ENCODE measurements at regions not wholly inside any gene's neighbourhood (a gene's known extent, or its start where the extent isn't known, plus 50 kb on each side); places are given as distances from the start of the nearest gene placed in this dataset.
"Not testable (repeated sequence)": the region's sequence is repeated elsewhere in the genome, so short reads cannot be mapped to it uniquely, and the experiment has no call there.

DNA sequence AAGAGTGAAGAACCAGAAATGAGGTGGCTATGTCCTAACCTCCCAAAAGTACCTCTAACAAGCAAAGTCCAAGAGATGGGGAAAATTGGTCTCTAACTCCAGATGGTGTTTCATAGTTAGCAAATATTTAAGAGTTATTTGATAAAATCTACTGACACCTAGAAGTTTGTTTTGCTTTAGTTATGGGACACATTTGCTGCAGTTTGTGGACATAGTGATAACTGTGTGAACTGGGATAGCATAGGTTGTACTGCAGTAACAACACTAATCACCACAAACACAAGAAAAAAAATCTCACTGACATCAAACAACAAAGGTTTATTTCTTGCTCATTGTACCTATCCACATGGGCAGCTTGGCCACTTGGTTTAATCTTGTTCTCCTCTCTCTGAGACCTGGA lies 965.0 kb upstream of the SPRY2 start:
- DNase-seq, result no peak

DNA sequence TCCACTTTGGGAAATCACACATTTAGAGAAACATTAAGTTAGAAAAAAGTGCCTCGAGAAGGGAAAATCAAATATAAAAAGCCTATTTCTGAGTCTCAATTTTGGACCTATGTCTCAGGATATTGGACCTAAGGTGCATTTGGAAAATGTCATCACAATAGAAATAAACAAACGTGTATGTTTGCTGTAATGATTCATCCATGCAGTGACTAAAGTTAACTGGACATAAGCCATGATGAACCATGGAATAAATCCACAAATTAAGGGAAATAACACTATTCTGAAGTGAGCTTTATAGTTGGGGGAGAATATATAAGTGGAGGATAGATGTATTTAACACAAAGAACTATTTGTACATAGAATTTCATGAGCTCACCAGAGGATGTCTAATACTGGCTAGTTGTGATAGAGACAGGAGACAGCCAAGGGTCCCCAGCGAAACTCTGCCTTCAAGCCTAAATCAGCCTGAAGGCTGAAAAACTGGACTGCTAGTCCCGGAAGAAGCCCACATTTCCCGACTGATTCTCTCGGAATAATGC lies 963.3 kb upstream of the SPRY2 start:
- no peak for DNase-seq

DNA sequence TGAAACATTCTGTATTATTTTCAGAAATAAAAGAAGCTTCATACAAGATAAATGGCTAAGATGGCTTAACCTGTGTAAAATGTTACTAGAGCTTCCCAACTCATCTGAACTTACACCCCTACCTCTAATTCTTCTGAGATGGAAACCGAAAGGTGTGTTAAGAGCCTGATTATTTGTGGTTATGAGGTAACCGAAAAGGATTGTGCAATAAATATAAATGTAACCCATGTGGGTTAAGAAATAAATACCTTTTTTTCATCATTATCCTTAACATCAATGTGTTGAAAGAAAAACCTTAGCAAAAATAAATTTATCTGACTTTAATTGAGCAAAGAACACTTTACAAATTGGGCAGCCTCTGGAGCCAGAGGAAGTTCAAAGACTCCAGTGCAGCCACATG lies 961.8 kb upstream of the SPRY2 start:
- no peak for DNase-seq

DNA sequence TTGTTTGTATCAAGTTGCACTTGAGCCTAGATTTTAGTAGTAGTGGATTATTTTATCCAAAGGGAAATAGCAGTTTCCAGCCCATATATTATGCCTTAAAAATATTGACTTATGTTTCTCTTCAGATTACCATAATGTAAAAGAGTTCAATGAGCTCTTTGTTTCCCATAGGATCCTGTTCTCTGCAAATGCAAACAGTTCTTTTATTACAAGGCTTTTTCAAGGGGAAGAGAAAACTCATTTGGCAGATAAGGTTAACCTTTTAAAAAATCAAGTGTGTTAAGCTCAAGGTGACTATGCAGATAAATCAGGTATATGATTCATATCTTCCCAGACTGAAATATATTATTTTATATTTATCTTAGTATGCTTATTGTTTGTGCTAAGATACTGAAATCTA lies 961.2 kb upstream of the SPRY2 start:
- DNase-seq, result no peak

DNA sequence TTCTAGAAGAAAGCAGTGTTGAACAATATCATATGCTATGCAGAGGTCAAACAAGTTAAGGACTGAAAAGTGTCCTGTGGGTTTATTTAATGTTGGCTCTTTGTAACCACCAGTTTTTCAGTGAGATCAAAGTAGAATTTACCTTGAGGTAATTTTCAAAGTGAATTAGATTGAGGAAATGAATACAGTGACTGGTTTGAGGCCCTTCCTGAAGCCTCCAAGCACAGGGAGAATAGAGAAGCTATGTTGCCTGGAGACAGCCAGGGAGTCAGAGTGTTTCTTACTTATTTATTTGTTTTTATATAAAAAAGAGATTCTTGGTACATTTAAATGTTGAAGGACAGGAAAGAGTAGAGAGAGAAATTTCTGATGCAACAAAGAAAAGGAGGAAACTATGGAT lies 954.3 kb upstream of the SPRY2 start:
- DNase-seq, result no peak

DNA sequence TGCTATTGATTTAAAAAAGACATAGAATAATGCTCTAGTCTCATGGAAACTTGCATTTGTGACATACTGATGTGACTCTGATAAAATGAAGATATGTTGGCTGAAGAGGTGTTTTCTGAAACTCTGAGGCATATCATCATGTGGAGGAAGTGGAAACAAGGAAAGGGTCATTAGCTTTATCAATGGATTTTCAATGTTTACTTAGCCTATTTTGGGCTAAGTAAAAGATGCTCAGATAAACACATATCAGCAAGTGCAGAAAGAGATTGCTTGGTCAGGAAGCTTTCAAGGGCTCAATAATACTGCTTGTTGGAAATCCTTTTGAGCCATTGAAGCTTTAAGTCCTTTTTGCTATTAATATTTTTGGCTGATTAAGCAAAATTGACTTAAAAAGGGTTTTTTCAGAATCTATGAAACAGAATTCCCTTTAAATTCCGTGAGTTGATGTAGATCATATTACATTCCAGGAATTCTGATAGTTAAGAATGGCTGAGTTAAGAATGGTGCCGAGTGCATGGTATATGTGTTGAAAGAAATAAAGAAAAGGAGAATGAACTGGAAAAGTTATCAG lies 952.8 kb upstream of the SPRY2 start:
- DNase-seq, result no peak

DNA sequence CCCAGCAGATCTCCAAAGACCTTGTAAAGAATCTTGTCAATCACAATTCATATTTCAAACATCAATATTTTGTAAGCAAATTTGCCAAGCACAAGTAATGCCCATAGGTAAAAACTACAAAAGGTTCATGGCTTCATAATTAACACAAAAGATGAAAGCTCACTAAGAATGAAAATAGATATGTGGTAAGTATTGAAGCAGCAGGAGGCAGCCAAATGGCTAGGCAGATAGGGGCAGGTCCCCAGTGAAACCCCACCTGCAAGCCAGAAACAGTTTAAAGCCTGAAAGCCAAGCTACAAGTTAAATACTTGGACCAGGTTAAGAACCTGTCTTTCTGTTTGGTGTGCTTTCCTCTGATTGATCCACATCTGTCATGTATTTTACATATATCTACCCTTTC lies 942.6 kb upstream of the SPRY2 start:
- no peak for DNase-seq

DNA sequence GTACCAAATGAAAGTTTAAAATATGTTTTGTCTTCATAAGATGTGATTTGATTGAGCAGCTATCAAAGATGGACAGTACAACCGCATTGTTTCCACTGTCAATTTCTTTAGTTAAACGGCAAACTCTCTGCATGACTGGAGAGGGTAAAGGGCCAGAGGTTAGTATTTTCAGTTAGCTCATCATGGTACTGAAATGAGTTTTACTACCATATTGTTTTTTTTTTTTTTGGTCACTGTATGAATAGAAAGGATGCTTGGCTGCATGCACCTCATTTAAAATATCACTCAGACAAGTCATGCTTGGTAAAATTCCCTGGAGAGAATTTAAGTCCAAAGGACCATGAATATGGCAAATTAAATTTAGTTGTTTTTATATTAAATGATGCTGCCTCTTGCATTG lies 942.1 kb upstream of the SPRY2 start:
- DNase-seq, result no peak

DNA sequence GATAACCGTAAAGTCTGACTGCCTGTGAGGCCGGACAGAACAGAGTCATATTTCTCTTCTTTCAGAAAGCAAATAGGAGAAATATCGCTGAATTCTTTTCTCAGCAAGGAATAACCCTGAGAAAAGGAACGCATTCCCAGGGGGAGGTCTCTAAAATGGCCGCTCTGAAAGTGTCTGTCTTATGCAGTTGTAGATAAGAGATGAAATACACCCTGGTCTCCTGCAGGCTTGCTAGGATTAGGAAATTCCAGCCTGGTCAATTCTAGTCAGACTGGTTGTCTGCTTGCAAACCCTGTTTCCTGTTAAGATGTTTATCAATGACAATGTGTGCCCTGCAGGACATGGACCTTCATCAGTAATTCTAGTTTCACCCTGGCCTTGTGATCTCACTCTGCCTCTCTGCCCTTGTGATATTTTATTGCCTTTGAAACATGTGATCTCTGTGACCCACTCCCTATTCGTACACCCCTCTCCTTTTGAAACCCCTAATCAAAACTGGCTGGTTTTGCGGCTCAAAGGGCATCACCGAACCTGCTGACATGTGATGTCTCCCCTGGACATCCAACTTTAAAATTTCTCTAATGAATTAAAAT lies 934.8 kb upstream of the SPRY2 start:
- no peak for DNase-seq

DNA sequence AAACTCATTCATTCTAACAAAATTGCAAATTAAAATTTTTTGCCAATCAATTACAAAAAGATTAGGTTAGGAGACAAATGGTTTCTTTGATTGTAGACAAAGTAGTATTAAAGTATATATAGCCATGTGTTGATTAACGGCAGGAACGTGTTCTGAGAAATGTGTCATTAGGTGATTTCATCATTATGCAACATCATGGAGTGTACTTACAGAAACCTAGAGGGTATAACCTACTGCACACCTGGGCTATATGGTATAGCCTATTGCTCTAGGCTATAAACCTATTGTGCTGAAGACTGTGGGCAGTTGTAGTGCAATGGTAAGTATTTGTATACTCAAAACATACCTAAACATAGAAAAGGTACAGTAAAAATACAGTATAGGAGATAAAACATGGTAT lies 906.8 kb upstream of the SPRY2 start:
- no peak for DNase-seq

DNA sequence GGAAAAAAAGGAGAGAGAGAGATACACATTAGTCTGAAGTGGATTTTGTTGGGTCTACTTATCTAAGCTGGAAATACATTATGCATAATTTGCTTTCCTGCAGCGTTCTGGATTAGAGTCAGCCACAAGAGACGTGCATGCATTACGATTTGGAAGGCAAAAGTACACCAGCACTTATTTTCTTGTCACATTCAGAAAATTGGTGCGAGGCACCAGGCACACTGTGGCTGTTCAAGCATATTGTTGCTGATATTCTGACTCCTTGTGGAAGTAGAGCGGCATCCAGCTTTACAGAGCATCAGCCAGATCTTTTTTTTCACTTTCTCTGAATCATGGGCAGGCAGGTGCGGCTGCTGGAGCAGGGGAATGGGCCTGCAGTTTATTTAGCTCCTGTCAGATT lies 905.6 kb upstream of the SPRY2 start:
- DNase-seq, result no peak

DNA sequence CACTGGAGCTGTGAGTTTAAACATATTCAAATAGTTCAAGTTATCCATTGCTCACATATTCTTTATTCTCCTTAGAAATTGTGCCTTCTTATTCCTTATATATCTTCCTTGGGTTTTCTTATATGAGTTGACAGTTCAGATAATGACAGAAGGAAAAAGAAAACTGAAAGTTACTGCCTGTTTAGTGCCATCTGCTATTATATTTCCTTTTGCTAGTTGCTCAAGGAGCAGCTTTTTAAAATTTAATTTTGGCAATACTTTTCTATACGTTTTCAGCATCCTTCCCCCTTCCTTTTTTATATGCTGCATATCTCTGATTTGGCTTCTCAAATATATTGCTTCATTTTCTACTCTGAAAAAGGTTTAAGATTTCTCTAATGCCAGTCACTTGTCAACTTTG lies 903.1 kb upstream of the SPRY2 start:
- no peak for DNase-seq

DNA sequence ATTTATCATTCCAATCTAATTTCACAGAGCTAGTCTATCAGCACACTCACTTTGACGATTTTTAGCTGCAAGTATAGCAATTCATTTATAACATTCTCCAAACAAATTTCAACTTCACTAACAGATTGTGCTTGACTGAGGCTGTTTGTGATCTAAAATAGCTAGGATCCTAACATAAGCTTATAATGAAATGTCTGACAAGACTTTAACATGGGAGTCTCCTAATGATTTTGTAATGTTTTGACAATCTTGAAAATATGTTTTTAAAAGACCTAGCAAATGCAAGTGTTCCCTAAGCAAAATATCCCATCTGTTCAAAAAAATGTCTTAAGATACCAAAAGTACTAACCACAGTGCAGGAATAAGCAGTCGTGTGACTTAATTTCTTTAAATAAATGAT lies 889.5 kb upstream of the SPRY2 start:
- no peak for DNase-seq

DNA sequence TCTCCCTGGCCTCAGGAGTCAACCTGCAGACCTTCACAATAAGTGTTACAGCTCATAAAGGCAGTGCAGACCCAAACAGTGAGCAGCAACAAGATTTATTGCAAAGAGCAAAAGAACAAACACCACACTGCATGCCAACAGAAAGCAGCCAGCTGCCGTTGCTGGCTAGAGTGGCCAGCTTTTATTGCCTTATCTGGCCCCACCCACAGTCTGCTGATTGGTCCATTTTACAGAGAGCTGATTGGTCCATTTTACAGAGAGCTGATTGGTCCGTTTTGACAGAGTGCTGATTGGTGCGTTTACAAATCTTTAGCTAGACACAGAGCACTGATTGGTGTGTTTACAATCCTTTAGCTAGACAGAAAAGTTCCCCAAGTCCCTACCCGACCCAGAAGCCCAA lies 885.9 kb upstream of the SPRY2 start:
- DNase-seq, result not testable (repeated sequence)

DNA sequence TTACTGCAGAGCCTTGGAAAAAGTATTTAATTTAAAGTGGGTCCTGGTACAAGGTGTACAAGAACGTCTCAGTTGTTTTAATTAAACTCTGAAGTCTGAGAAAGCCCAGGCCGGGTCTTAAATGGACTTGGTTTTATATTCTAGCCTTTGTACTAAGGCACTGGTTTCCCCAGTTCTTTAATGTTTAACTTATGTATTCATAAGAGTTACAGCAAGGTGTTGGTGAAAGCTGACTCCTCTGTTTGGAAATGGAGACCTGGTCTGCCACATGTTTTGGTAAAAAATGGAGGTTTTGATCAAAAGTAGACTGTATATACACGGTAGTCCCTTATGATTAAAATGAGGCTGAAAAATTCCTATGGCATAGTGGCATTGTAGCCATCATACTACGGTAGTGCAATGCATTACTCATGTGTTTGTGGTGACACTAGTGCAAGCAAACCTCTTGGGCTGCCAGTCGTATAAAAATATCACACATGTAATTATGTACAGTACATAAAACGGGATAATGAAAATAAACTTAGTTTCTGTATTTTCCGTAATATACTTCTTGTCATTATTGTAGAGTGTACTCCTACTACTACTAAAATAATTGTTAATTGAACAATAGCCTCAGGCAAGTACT lies 883.4 kb upstream of the SPRY2 start:
- no peak for DNase-seq

DNA sequence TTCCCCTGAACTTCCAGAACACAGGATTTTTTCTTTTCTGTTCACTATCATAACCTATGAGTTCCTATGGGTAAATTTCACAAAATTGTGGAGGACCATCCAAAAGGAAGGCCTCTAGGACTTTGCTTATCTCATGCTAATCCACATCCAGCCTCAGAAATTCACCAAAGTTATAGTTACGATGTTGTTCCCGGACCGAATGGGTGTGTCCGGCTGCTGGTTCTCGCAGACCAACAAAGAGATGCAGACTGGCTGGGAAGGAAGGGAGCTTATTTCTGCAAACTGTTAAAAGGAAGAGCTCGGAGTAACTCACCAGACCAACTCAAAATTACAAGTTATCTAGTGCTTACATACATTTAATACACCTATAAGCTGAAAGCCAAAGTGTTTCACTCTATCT lies 882.9 kb upstream of the SPRY2 start:
- no peak for DNase-seq

DNA sequence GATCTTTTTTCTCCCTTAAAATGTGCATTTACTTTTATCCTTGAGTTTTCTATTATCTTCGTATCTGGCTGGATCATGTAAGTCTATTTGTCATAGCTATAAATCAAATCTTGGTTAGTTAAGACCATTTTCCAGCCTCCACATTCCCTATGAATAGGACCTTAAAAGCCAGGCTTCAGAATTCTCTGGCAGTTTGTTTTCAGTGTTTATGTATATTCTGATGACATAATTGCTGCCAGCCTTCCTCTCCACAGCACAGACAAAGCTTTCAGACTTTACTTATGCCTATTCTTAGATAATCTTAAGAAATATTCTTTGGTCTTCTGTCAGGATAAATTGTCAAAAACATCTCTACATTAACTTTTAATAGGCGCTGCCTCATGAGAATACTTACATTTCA lies 870.8 kb upstream of the SPRY2 start:
- no peak for DNase-seq

DNA sequence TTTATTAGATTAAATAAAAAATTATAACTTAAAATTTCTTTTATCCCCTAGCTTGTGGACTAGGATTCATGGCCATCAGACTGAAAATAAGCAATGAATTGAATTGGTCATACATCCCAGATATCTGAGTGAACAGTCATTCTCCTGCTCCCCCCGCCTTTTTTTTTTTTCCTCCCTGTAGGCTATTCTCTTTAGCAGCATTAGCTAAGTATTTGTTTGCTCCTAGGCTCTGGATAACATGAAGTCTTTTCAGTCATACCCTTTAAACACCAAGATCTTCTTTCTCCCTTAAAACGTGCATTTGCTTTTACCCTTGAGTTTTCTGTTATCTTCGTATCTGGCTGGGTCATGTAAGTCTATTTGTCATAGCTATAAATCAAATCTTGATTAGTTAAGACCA lies 866.7 kb upstream of the SPRY2 start:
- no peak for DNase-seq

DNA sequence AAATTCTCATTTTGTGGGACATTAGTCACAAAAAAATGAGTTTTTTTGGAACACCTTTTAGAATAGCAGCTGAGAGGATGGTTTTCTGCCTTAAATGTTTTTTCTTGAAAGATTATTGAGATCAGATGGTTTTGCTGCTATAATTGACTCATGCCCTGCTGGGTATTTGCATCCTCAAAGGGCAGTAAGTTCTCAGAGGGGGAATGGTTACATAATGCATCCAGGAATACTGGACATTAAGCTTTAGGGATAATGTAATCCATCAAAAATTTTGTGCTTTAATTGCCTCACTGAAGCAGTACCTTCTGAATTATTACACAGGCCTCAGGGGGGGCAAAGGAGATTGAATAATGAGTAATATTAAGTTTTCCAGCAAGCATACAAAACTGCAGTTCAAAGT lies 866.3 kb upstream of the SPRY2 start:
- DNase-seq, result no peak

DNA sequence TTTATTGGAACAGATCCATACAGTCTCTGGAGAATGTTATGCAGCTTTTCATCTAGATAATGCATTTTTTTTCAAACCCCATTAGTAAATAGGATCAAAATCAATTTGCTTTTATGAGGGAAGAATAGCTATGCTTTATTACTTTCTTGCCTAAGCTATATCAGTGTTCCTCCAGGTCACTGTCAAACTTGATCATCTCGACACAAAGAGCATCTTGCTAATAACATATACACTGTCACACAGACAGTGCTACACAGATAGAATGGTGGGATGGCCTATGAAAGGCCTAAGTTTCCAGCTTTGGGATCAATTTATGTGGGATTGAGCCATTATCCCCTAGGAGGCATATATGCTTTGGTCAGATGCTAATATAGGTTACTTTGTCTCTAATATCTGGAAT lies 862.9 kb upstream of the SPRY2 start:
- DNase-seq, result no peak

DNA sequence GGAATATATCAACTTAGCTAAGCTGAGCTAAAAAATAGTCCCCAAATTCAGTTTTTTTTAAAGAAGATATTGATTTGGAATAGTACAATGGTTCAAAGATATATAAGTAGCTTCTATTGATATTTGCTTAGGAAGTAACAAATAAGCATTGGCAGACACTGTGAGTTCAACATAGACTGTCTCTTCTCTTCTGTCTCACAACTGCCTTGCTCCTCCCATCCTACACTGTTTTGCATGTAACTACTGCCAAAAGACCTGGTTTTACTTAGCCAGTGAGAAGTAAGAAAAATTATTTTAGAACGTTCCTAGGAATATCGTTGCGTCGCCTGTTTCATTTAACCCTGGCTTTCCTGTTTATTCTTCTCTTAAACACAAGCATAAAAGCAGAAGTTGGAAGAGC lies 859.0 kb upstream of the SPRY2 start:
- DNase-seq, result no peak

DNA sequence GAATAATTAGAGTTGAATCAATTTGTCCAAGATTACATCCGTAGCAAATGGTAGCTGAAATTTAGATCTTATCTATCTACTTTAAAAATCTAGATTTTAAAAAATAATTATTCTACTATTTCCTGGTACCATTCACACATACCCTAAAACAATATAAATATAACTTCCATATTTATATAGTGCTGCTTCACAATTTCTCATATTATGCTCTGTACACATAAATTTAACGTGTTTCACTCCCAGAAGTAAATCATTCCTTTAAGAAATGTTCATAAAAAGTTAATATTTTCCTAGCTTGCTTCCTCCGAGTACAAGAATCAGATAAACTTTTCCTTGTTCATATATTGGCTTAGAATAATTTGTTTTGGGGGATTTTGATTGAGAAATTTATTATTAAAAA lies 857.0 kb upstream of the SPRY2 start:
- no peak for DNase-seq

DNA sequence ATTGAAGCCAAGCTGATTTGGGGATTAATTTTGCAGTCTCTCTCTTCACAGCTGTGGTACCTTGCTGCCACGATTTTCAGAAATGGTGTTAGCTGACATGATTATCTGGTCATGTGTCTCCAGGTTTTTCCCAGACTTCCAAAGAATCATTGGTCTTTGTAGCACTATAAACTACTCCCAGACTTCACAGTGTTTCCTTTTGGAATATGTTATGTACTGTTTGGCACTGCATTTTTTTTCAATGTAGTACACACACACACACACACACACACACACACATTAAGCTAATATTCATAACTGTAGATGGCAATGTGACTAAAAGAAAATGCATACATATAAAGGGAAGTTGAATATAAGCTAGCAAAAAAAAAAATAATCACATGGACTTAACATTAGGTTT lies 856.6 kb upstream of the SPRY2 start:
- no peak for DNase-seq

DNA sequence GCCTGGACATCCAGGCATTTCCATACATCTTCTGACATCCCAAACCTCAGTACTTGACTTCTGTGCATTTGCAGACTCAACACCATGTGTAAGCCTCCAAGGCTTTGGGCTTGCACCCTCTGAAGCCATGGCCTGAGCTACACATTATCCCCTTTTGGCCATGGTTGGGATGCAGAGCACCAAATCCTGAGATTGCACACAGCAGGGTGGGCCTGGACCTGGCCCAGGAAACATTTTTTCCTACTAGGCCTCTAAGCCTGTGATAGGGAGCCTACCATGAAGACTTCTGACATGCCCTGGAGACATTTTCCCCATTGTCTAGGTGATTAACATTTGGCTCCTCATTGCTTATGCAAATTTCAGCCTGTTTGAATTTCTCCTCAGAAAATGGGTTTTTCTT lies 853.4 kb upstream of the SPRY2 start:
- DNase-seq, result no peak

Data from NCI-H1694 (cell line).